ENCODE measurements at regions not wholly inside any gene's neighbourhood (a gene's known extent, or its start where the extent isn't known, plus 50 kb on each side); places are given as distances from the start of the nearest gene placed in this dataset.

GRCh38 chr2:150286730-150287362 is 200.6 kb downstream of the RND3 start:
- H3K27ac ChIP-seq (ENCODE audit: low read depth, low read length, poor library complexity, severe bottlenecking), result no peak overlapping the region
- H3K36me3 ChIP-seq (ENCODE audit: insufficient read depth, low read length), result no peaks in the 10 kb centered on the region
- no peak overlapping the region for H2AFZ ChIP-seq (ENCODE audit: low read length)
- no peak overlapping the region for H3K9ac ChIP-seq (ENCODE audit: low read length)
- TF ChIP-seq CTCF (IDR thresholded peaks at IDR 0.05; ENCODE audit: low read length) (no peak), EZH2 (IDR thresholded peaks at IDR 0.05; ENCODE audit: borderline replicate concordance, low read length) (no peak)
- H3K27me3 ChIP-seq (ENCODE audit: insufficient read depth, low read length), result no peaks in the 10 kb centered on the region
- H3K9me3 ChIP-seq (ENCODE audit: low read length), result no peaks in the 10 kb centered on the region
- no peak overlapping the region for H3K4me3 ChIP-seq (ENCODE audit: low read depth, low read length, poor library complexity, severe bottlenecking)
- H4K20me1 ChIP-seq (ENCODE audit: insufficient read depth, low read length), result no peaks in the 10 kb centered on the region
- H3K4me2 ChIP-seq (ENCODE audit: low read length), result no peak overlapping the region
- no peaks in the 10 kb centered on the region for H3K4me1 ChIP-seq (ENCODE audit: insufficient read depth, low read length, severe bottlenecking)
- no peaks in the 10 kb centered on the region for H3F3A ChIP-seq (ENCODE audit: insufficient read depth, low read length)
- H3K9me2 ChIP-seq (ENCODE audit: low read depth, low read length), result no peaks in the 10 kb centered on the region
- no peaks in the 10 kb centered on the region for H3K79me2 ChIP-seq (ENCODE audit: insufficient read depth, low read length)

- H3K4me1 ChIP-seq (ENCODE audit: insufficient read depth, low read length, severe bottlenecking), result no peaks in the 10 kb centered on the region
- H4K20me1 ChIP-seq (ENCODE audit: insufficient read depth, low read length), result no peaks in the 10 kb centered on the region
- H2AFZ ChIP-seq (ENCODE audit: low read length), result no peak overlapping the region
- no peaks in the 10 kb centered on the region for H3K27me3 ChIP-seq (ENCODE audit: insufficient read depth, low read length)
- H3K9me3 ChIP-seq (ENCODE audit: low read length), result no peaks in the 10 kb centered on the region
- no peak overlapping the region for H3K4me3 ChIP-seq (ENCODE audit: low read depth, low read length, poor library complexity, severe bottlenecking)
- H3K9me2 ChIP-seq (ENCODE audit: low read depth, low read length), result no peaks in the 10 kb centered on the region
- H3K36me3 ChIP-seq (ENCODE audit: insufficient read depth, low read length), result no peaks in the 10 kb centered on the region
- no peak overlapping the region for H3K9ac ChIP-seq (ENCODE audit: low read length)
- H3F3A ChIP-seq (ENCODE audit: insufficient read depth, low read length), result no peaks in the 10 kb centered on the region
- no peaks in the 10 kb centered on the region for H3K79me2 ChIP-seq (ENCODE audit: insufficient read depth, low read length)
- no peak overlapping the region for H3K4me2 ChIP-seq (ENCODE audit: low read length)
- TF ChIP-seq EZH2 (IDR thresholded peaks at IDR 0.05; ENCODE audit: borderline replicate concordance, low read length) (no peak), CTCF (IDR thresholded peaks at IDR 0.05; ENCODE audit: low read length) (no peak)
- H3K27ac ChIP-seq (ENCODE audit: low read depth, low read length, poor library complexity, severe bottlenecking), result no peak overlapping the region
Observed at GRCh38 chr2:150284116-150284515, 203.4 kb downstream of the RND3 start.

- Histone ChIP-seq H2AFZ (ENCODE audit: low read length) (no peak overlapping the region), H3K9me3 (ENCODE audit: low read length) (no peaks in the 10 kb centered on the region), H3K4me3 (ENCODE audit: low read depth, low read length, poor library complexity, severe bottlenecking) (no peak overlapping the region), H4K20me1 (ENCODE audit: insufficient read depth, low read length) (no peaks in the 10 kb centered on the region), H3K79me2 (ENCODE audit: insufficient read depth, low read length) (no peaks in the 10 kb centered on the region), H3K9ac (ENCODE audit: low read length) (no peak overlapping the region), H3F3A (ENCODE audit: insufficient read depth, low read length) (no peaks in the 10 kb centered on the region), H3K36me3 (ENCODE audit: insufficient read depth, low read length) (no peaks in the 10 kb centered on the region), H3K9me2 (ENCODE audit: low read depth, low read length) (no peaks in the 10 kb centered on the region), H3K4me2 (ENCODE audit: low read length) (no peak overlapping the region), H3K27me3 (ENCODE audit: insufficient read depth, low read length) (no peaks in the 10 kb centered on the region), H3K4me1 (ENCODE audit: insufficient read depth, low read length, severe bottlenecking) (no peaks in the 10 kb centered on the region), H3K27ac (ENCODE audit: low read depth, low read length, poor library complexity, severe bottlenecking) (no peak overlapping the region)
- no peak for TF ChIP-seq CTCF (IDR thresholded peaks at IDR 0.05; ENCODE audit: low read length)
- TF ChIP-seq EZH2 (IDR thresholded peaks at IDR 0.05; ENCODE audit: borderline replicate concordance, low read length), result no peak
Observed at GRCh38 chr2:150282771-150283371, 204.6 kb downstream of the RND3 start.
